Gastroesophageal sphincter (tissue), 4 donors: ENCODE measurements at regions not wholly inside any gene's neighbourhood (a gene's known extent, or its start where the extent isn't known, plus 50 kb on each side); places are given as distances from the start of the nearest gene placed in this dataset.

Source experiments
- ATAC-seq: fragments of 150-250 bp; one replicate; pipeline ENCODE4 v1.9.1; 2016; ENCODE audit warnings: mild to moderate bottlenecking, moderate library complexity
- H3K27ac ChIP-seq, 4 donors: fragments of 200-600 bp; sonication (generic) in 3 of 4; 1 replicate in 3 of 4; 2 replicates in 1 of 4; pipeline ENCODE4 v1.5.1; 2016 to 2019
- H3K27me3 ChIP-seq: fragments of 200-600 bp; sonication (generic); one replicate; pipeline ENCODE4 v1.5.1; 2019
- H3K36me3 ChIP-seq, 2 donors: fragments of 200-600 bp; sonication (generic); one replicate each; pipeline ENCODE4 v1.5.1; 2019; ENCODE audit warnings: control low read depth in 1 of 2
- H3K4me1 ChIP-seq, 3 donors: fragments of 200-600 bp; sonication (generic); 1 replicate in 2 of 3; 2 replicates in 1 of 3; pipeline ENCODE4 v1.5.1; 2016 to 2019; ENCODE audit warnings: control low read depth in 2 of 3
- H3K4me3 ChIP-seq, 2 donors: fragments of 200-600 bp; sonication (generic); one replicate each; pipeline ENCODE4 v1.5.1; 2019; ENCODE audit warnings: mild to moderate bottlenecking in 1 of 2, moderate library complexity in 1 of 2
- H3K9me3 ChIP-seq, 3 donors: fragments of 200-600 bp; sonication (generic); one replicate each; pipeline ENCODE4 v1.5.1; 2017 to 2019; ENCODE audit warnings: control low read depth in 2 of 3
- CTCF ChIP-seq, 4 experiments: fragments of 200-600 bp in 2 of 4; fragments of 450-650 bp in 2 of 4; sonication (generic) in 1 of 4; IDR thresholded peaks; one replicate each; pipeline ENCODE4 v1.5.1; 2017 to 2019; ENCODE audit warnings: antibody characterized with exemption in 4 of 4, mild to moderate bottlenecking in 2 of 4, moderate library complexity in 2 of 4
- EP300 ChIP-seq: sonication (generic); formaldehyde crosslinking; IDR thresholded peaks from one replicate; pipeline ENCODE4 v1.6.1; 2017; ENCODE audit warnings: antibody characterized with exemption, mild to moderate bottlenecking
- POLR2A ChIP-seq, 2 donors: fragments of 450-650 bp; IDR thresholded peaks; one replicate each; pipeline ENCODE4 v1.6.1; 2017; ENCODE audit warnings: antibody characterized with exemption in 2 of 2, mild to moderate bottlenecking in 2 of 2, moderate library complexity in 1 of 2
- POLR2AphosphoS5 ChIP-seq: sonication (generic); formaldehyde crosslinking; IDR thresholded peaks from one replicate; pipeline ENCODE4 v1.6.1; 2017; ENCODE audit warnings: antibody characterized with exemption
- WGBS, 2 donors: methylation state at CpG; one replicate each; pipeline ENCODE4 v1.1.5; 2018; ENCODE audit warnings: low coverage in 1 of 2; 5-methylcytosine and 5-hydroxymethylcytosine counted together

DNA sequence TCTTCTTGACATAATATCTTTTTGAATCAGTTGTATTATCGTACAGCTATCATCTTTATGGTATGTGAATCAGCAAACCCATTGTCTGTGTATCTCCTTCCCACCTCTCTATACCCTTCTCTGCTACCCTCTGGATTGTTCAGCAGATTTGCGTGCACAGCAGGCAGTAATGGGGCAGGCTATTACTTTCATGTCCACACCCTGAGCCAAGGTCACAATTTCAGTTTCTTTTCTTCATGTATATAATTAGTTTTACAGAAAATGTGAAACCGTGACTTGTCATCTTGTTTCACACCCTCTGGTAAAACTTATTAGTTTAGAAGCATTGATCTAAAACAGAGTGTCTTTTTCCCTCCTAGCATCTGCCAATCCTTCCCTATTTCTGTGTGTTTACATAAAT is 770.4 kb upstream of the SEMA6D start:
- no peak for ATAC-seq
- Histone ChIP-seq H3K4me1 (no peaks in the 10 kb centered on the region), H3K36me3 (no peaks in the 10 kb centered on the region), H3K4me3 (no peak overlapping the region), H3K27me3 (no peaks in the 10 kb centered on the region), H3K9me3 (peaks cover 0 to 4% (median 0%) of the 10 kb centered on the region in 3 donors), H3K27ac (no peak overlapping the region)
- TF ChIP-seq CTCF (IDR thresholded peaks at IDR 0.05) (no peak), POLR2AphosphoS5 (no peak), EP300 (no peak), POLR2A (IDR thresholded peaks at IDR 0.05) (no peak)
- WGBS, 2 donors = 81 to 86% methylated on average over 3 of the region's 3 CpGs

GRCh38 chr15:46955576-46955975 is 761.7 kb upstream of the SEMA6D start:
- no peak overlapping the region for H3K4me3 ChIP-seq
- no peak overlapping the region for H3K27ac ChIP-seq
- no peaks in the 10 kb centered on the region for H3K9me3 ChIP-seq
- no peak for ATAC-seq
- TF ChIP-seq POLR2AphosphoS5 (no peak), CTCF (IDR thresholded peaks at IDR 0.05) (no peak), EP300 (no peak), POLR2A (IDR thresholded peaks at IDR 0.05) (no peak)
- H3K27me3 ChIP-seq = no peaks in the 10 kb centered on the region
- 76 to 90% methylated on average over 3 of the region's 3 CpGs for WGBS, 2 donors
- H3K36me3 ChIP-seq = no peaks in the 10 kb centered on the region
- H3K4me1 ChIP-seq = no peaks in the 10 kb centered on the region

- H3K27me3 ChIP-seq = no peaks in the 10 kb centered on the region
- H3K4me1 ChIP-seq = no peaks in the 10 kb centered on the region
- TF ChIP-seq POLR2AphosphoS5 = no peak
- TF ChIP-seq EP300 = no peak
- no peak for TF ChIP-seq CTCF (IDR thresholded peaks at IDR 0.05)
- no peak for TF ChIP-seq POLR2A (IDR thresholded peaks at IDR 0.05)
- no peak overlapping the region for H3K4me3 ChIP-seq
- no peaks in the 10 kb centered on the region for H3K36me3 ChIP-seq
- no peaks in the 10 kb centered on the region for H3K9me3 ChIP-seq
- H3K27ac ChIP-seq = no peak overlapping the region
- no peak for ATAC-seq
- 33 to 67% methylated on average over 2 to 3 of the region's 3 CpGs for WGBS, 2 donors
These were observed 760.8 kb upstream of the SEMA6D start for GRCh38 chr15:46956456-46956855.

- Histone ChIP-seq H3K4me3 (no peak overlapping the region), H3K4me1 (no peaks in the 10 kb centered on the region), H3K9me3 (no peaks in the 10 kb centered on the region), H3K27ac (no peak overlapping the region), H3K27me3 (no peaks in the 10 kb centered on the region), H3K36me3 (no peaks in the 10 kb centered on the region)
- ATAC-seq = no peak
- TF ChIP-seq POLR2A (IDR thresholded peaks at IDR 0.05) (no peak), POLR2AphosphoS5 (no peak), CTCF (IDR thresholded peaks at IDR 0.05) (no peak), EP300 (no peak)
- WGBS, 2 donors = 71 to 100% methylated on average over 1 of the region's 1 CpG
These were observed 760.4 kb upstream of the SEMA6D start for GRCh38 chr15:46956881-46957280.

GRCh38 chr15:46960581-46960980 is 756.7 kb upstream of the SEMA6D start:
- Histone ChIP-seq H3K9me3 (peaks cover 0 to 9% (median 0%) of the 10 kb centered on the region in 3 donors), H3K4me3 (no peak overlapping the region), H3K36me3 (no peaks in the 10 kb centered on the region), H3K27me3 (no peaks in the 10 kb centered on the region), H3K4me1 (no peaks in the 10 kb centered on the region), H3K27ac (no peak overlapping the region)
- ATAC-seq = no peak
- WGBS, 2 donors = 80 to 82% methylated on average over 3 of the region's 3 CpGs
- TF ChIP-seq POLR2AphosphoS5 (no peak), CTCF (IDR thresholded peaks at IDR 0.05) (no peak), EP300 (no peak), POLR2A (IDR thresholded peaks at IDR 0.05) (no peak)
